ENCODE measurements at regions not wholly inside any gene's neighbourhood (a gene's known extent, or its start where the extent isn't known, plus 50 kb on each side); places are given as distances from the start of the nearest gene placed in this dataset.

DNA sequence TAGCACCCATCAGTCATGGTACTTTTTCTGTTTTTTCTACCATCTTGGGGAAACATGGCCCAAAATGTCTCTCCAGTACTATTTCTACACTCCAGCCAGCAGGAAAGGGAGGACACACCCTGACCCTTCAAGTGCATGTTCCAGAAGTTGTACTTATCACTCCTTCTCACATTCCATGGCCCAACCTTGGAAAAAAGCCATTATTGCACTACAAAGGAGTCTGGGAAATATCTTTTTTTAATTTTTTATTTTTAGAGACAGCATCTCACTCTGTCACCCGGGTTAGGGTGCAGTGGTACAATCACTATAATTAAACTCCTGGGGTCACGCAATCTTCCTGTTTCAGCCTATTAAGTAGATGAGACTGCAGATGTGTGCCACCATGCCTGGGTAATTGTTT lies 100.0 kb upstream of the PPP2R3A start:
- DNase-seq (ENCODE audit: low spot score) (no peak), ATAC-seq (ENCODE audit: low FRiP score) (no peak)
- TF ChIP-seq, protein P1, sequence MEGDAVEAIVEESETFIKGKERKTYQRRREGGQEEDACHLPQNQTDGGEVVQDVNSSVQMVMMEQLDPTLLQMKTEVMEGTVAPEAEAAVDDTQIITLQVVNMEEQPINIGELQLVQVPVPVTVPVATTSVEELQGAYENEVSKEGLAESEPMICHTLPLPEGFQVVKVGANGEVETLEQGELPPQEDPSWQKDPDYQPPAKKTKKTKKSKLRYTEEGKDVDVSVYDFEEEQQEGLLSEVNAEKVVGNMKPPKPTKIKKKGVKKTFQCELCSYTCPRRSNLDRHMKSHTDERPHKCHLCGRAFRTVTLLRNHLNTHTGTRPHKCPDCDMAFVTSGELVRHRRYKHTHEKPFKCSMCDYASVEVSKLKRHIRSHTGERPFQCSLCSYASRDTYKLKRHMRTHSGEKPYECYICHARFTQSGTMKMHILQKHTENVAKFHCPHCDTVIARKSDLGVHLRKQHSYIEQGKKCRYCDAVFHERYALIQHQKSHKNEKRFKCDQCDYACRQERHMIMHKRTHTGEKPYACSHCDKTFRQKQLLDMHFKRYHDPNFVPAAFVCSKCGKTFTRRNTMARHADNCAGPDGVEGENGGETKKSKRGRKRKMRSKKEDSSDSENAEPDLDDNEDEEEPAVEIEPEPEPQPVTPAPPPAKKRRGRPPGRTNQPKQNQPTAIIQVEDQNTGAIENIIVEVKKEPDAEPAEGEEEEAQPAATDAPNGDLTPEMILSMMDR (IDR thresholded peaks at IDR 0.05): no peak

DNA sequence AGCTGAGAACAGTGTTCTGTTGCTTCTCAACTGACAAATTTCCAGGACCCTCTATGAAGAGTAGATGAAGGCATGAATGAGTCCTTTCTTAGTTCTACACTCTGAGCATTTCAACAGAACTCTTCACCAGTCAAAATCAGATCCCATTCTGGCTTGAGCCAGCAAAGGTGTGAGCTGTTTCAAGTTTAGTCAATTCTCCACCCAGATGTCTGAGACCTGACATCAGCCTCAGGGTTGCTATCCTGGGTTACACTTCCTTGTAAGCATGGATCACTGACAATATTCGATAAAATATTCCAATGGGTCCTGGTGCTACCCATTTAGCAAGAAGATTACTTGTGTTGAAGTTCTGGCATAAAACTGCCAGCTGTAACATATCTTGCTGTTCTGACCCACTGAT lies 97.6 kb upstream of the PPP2R3A start:
- TF ChIP-seq, protein P1 (IDR thresholded peaks at IDR 0.05): no peak
- DNase-seq (ENCODE audit: low spot score) (no peak), ATAC-seq (ENCODE audit: low FRiP score) (no peak)

DNA sequence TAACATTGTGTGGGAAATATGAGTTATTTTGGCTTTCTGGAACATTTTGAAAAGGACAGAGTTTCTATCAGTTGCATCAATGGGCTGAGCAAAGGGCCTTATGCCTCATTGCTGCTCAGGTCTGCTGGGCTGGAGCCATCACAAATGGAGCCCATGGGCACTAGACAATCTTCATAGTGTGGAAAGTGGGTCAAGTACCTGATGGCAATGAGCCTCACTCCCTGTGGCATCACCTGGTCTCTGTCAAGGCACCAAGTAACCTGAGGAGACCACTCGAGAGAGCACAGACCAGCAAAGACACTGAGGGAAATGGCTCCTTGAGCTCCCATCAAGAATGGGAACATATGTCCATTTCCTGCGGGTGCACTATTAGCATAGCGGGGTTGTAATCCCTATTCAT lies 96.7 kb upstream of the PPP2R3A start:
- TF ChIP-seq, protein P1 (IDR thresholded peaks at IDR 0.05): no peak
- no peak for ATAC-seq (ENCODE audit: low FRiP score)

DNA sequence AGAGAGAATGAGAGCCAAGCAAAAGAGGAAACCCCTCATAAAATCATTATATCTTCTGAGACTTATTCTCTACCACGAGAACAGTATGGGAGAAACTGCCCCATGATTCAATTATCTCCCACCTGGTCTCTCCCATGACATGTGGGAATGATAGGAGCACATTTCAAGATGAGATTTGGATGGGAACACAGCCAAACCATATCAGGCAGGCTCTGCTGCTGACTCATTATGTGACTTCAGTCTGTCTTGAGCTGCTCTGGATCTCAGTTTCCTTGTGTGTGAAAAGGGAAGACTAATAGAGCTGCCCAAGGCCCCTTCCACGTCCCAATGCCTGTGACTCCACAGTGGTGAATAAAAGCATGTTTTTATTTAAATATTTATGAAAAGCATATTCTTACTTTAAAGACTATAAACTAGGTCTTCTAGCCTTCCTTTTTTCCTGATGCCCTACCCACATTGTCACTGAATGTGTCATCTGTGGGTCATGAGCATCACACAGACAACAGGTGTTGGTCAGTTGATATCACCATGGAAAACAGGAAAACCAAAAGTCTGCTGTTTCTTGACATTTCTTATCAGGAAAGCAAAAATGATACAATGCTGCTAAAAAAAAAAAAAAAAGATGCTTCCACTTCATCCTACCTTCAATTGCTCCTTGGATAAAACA lies 96.0 kb upstream of the PPP2R3A start:
- TF ChIP-seq, protein P1 (IDR thresholded peaks at IDR 0.05): no peak
- ATAC-seq (ENCODE audit: low FRiP score): no peak
- DNase-seq (ENCODE audit: low spot score): no peak

More for the DNA sequence above, 96.7 kb upstream of the PPP2R3A start:
- no peak for DNase-seq (ENCODE audit: low spot score)

DNA sequence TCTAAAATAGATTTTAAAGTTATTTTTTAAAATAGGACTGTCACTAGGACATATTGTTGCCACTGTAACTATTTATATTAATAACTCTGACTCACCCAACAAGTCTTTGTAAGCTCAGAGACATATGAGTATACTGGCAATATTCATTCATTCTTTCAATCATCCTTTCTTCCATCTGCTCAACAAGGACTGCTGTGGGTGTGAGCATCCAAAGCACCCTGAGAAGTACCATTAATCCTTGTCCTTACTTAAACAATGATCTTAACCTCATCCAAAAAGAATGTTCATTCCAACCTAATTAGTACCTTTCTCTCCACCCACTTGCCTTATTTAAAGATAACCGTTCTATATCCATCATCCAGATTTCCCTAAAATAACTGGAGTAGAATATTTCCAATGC lies 94.2 kb upstream of the PPP2R3A start:
- TF ChIP-seq, protein P1 (IDR thresholded peaks at IDR 0.05): no peak
- ATAC-seq (ENCODE audit: low FRiP score): no peak
- no peak for DNase-seq (ENCODE audit: low spot score)

DNA sequence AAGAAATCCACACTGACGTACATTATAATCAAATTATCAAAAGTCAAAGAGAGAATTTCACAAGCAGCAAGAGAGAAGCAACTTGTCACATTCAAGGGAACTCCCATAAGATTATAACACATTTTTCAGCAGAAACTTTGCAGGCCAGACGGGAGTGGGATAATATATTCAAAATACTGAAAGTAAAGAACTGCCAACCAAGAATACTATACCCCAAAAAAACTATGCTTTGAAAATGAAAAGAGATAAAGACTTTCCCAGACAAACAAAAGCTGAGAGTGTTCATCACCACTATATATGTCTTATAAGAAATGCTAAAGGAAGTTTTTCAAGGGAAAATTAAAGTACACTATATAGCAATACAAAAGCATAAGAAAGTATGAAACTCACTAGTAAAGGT lies 91.5 kb upstream of the PPP2R3A start:
- DNase-seq (ENCODE audit: low spot score) (no peak), ATAC-seq (ENCODE audit: low FRiP score) (no peak)
- TF ChIP-seq, protein P1 (IDR thresholded peaks at IDR 0.05): no peak

DNA sequence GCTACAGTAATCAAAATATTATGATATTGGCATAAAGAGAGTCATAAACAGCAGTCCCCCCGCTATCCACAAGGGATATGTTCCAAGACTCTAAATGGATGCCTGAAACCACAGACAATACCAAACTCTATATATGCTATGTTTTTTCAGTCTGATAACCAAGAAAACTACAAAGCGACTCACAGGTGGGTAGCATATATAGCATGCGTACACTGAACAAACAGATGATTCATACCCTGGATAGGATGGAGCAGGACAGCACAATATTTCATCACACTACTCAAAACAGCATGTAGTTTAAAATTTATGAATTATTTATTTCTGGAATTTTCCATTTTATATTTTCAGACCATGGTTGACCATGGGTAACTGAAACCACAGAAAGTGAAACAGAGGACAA lies 87.0 kb upstream of the PPP2R3A start:
- TF ChIP-seq, protein P1 (IDR thresholded peaks at IDR 0.05): no peak
- DNase-seq (ENCODE audit: low spot score): no peak
- ATAC-seq (ENCODE audit: low FRiP score): no peak

Data from omental fat pad (tissue), 3 donors.